ENCODE measurements at regions not wholly inside any gene's neighbourhood (a gene's known extent, or its start where the extent isn't known, plus 50 kb on each side); places are given as distances from the start of the nearest gene placed in this dataset.

GRCh38 chr2:42864641-42865280 lies 72.4 kb upstream of the HAAO start:
- no peak for DNase-seq

- no peak for DNase-seq
These were observed 71.8 kb upstream of the HAAO start for GRCh38 chr2:42864222-42864621.

- no peak for DNase-seq
These were observed 71.4 kb upstream of the HAAO start for GRCh38 chr2:42863751-42864150.

GRCh38 chr2:42863320-42863719 lies 70.9 kb upstream of the HAAO start:
- DNase-seq: no peak

DNA sequence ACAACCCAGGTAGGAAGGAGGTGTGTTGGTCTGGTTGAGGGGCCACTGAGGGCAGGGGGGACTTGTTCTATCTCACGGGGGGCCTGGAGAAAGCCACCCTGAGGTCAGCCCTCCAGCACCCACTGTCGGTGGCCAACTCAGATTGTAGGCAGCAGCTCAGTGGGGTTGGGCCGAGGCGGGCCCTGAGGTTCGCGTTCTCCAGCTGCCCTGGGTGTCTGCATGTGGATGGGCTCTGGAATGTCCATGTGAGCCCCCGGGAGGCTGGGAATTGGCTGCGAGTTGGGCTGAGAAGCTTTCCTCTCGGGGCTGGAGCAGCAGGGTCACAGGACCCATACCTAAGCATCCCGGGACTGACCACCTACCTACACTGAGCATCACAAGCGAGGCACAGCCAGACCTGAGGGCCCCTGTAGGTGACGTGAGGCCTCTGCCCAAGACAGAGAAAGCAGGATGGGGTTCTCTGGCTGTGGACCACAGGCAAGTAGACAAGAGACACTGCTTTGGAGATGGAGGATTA lies 70.3 kb upstream of the HAAO start:
- DNase-seq: no peak

GRCh38 chr2:42861321-42861720 lies 68.9 kb upstream of the HAAO start:
- DNase-seq: no peak

DNA sequence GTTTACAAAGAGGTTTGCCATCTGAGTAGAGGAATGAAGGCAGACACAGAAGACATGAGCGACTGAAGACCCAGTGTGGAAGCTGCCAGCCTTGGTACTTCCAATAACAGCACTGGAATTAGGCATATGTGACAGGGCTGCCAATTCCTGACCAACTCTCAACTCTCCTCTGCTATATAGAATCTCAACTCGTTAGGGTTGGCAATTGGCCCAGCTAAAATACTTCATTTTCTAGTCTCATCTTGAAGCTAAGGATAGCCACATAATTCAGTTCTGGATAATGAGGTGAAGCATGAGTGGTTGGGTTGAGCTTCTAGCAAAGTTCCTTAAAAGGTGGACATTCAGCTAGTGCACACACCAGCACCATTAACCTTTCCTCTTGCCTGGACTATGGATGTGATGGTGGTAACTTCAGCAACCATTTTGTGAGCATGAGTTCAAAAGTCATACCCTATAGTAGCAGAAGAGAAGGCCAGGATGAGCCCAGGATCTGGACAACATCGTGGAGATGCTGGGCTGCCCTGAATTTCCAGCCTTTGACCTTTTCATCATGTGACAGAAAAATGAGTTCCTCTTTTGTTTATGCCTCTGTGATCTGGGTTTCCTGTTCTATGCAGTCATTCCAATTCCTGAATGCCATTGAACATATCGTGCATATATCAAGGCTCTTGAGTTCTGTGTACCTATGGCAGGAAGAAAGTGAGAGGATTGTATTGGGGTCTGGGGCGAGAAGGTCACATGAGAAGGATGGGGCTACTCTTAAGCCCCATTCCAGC lies 68.1 kb upstream of the HAAO start:
- DNase-seq: no peak

GRCh38 chr2:42859791-42860190 lies 67.4 kb upstream of the HAAO start:
- no peak for DNase-seq

GRCh38 chr2:42859006-42859552 lies 66.7 kb upstream of the HAAO start:
- peak; percentile 44 to 58 for DNase-seq

DNA sequence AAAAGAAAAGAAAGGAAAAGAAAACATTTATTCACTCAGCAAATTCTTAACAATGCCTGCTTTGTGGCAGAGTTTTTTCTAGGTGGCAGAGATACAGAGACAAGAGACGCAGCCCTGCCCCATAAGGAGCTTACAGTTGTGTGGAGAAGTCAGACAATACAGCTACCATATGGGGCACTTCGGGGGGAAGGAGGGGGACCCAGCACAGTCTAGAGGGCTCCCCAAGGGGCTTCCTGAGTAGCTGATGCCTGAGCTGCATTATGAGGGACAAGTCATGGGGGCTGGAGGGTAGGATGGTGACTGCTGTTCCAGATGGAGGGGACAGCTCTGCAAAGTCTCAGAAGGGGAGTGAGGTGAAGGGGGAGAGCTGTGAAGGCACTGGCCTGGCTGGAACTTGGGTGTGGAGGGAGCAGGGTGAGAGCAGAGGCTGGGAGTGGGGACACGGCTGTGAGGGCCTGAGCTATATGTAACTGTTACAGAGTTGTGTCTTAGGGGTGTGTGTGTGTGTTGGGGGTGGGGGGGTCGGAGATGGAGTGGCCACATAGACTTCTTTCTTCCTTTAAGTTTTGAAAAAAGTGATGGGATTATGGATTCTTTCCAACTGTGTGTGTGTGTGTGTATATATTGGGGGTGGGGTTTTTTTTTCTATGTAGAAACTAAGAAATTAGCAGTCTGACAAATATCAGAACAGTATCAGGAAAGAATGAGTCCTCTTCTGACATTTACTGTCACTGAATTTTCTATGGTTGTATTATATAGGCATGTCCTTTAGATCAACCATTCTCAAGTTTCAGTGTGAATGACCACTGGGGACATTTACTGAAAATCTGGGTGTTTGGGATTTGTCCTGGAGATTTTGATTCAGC lies 66.0 kb upstream of the HAAO start:
- no peak for DNase-seq

DNA sequence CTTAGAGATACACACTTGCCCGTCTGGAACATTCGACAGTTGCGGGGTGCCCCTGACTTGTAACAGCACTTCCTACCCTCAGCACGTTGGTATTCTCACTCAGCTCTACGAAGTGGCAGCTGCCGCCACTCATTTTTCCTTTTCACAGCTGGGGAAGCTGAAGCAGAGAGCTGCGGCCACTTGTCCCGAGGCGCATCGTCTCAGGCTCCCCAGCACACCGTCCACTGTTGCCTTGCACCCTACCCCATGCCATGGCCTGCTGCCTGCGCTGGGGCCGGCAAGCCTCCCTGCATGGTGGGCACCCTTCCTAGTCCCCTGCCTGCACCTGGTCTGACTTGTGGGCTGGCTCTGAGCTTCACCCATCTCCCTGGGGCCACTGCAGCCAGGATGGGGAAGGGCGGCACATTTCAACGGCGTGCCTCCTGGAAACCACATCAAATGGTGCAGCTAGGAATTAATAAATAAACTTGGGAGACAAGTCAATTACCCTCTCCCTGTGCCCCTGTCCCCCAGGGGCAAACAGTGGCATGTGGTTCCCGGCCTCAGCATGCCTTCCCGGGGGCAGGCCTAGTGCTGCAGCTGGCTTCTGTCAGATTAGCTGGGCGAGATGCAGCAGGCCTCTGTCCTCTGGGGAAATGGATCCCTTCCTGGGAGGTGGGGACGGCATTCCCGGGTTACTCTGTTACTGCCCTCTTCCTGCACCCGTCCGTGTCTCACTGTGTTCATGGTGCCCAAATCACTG lies 64.7 kb upstream of the HAAO start:
- no peak for DNase-seq

DNA sequence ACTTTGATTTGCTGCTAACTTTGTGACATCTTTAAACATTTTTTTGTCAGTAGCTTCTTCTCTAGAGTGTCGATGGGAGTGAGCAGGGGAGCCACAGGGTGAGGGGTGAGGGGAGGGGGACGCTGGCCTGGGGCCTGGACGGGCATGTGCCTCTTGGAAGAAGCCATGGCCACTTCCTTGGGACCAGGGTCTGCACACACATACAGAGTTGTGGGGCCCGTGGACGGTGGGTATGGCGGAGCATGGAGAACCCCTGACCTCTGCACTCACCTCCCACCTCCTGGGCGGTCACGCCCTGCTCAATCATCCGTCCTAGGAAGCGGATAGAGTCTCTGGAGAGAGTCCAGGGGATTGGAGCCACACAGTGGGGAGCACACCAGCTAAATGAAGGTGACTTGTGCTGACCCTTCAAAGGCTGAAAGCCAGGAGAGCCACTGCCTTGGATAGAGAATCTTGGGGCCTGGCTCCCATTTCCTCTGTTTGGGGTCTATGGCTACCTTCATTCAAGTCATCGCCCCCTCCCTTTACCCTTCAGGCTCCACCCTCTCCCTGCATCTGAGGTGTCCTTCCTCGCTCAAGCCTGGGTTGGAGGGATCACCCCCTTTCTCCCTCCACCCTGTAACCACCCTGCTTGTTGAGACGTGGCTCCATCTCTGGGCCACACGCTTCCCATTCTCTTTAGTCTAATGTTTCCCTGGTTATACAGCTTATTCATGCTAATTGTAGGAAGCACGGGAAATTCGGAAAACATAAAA lies 63.9 kb upstream of the HAAO start:
- no peak for DNase-seq

GRCh38 chr2:42855221-42855970 lies 63.0 kb upstream of the HAAO start:
- DNase-seq: no peak

DNA sequence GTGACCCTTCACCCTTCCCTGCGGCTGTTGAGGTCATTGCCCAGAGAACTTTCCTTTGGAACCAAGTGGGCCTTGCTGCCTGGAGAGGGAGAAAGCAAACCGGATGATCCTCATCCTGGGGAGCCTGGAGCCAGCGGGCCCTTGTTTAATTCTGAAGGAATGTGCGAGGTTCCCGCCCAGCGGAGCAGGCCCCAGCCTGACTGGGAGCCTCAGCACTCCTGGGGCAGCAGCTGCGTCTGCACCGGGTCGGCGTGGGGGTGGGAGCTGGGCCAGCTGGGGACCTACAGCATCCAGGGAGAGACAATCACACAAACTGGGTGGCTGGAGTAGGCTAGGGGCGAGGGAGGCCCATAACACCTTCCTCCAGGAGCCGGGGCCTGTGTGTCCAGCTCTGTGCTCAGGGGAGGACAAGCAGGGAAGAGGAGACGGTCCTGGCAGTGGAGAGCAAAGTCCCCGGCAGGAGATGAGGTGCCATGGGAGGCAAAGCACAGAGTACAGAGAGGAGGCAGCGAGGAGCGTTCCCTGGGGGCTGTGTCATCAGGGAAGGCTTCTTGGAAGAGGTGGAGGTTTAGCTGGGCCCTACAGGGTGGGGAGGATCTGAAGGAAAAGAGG lies 61.9 kb upstream of the HAAO start:
- DNase-seq: no peak

- DNase-seq: no peak
These were observed 61.3 kb upstream of the HAAO start for GRCh38 chr2:42853549-42854206.

DNA sequence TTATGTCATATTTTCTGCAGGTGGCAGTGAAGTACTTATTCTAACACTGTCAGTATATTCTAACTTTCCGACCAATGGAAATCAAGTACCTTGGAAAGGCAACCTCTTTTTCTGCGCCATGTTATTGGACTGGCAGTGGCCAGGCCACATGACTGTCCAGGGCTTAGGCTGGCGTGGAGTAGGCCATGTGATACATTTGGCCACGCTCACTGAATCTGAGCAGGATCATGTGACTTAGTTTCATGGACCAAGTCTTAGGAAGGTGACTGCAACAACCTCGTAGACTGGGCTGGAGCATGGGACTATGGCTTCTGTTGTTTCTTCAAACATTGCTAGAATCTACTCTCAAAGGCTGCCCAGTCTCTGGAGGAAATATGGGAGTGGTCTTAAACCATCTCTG lies 60.4 kb upstream of the HAAO start:
- DNase-seq: no peak

- no peak for DNase-seq
These were observed 59.4 kb upstream of the HAAO start for GRCh38 chr2:42851740-42852250.

- no peak for DNase-seq
These were observed 58.8 kb upstream of the HAAO start for GRCh38 chr2:42851186-42851585.

GRCh38 chr2:42850016-42850805 lies 57.8 kb upstream of the HAAO start:
- no peak for DNase-seq
